ENCODE measurements at regions not wholly inside any gene's neighbourhood (a gene's known extent, or its start where the extent isn't known, plus 50 kb on each side); places are given as distances from the start of the nearest gene placed in this dataset.

DNA sequence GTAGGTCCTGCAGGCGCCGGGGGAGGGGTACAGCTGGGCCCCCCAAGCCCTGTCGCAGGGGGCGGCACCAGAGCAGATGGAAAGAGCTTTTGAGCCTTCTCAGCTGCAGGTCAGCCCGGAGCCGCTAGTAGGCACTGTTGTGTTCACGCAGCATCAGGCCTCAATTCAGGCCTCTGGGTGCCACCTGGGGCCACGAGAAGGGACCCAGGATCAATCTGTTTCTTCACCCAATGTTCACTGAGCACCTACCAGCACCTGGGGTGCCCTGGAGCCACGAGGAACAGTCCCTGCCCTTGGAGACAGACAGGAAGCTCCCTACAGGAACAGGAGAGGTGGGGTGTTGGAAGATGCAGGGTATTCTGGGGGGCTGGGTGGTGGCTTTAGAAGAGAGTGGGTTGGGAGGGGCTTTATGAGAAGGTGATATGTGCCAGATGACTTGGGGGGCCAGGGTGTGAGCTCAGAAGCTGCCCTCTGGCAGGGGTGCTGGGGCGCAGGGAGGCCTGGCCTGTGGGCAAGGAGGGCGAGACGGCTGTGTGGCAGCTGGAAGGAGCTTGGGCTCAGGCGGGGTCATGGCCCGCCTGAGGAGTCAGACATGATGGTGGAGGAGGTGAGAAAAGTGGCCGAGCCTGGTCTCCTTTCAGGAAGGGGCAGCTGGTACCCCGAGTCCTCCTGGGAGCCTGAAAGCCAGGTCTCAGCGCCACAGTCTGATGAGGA, 121.9 kb upstream of the GSE1 start (continued):
- TF ChIP-seq ZC3H13 (CRISPR knock-in tag; IDR thresholded peaks at IDR 0.05) (no peak), NCOR1 (IDR thresholded peaks at IDR 0.05; ENCODE audit: borderline replicate concordance, low read length) (no peak), ZNF563 (CRISPR knock-in tag; IDR thresholded peaks at IDR 0.05) (no peak), ETV6 (CRISPR knock-in tag; conservative IDR thresholded peaks at IDR 0.05) (no peak), ZC3H4 (CRISPR knock-in tag; IDR thresholded peaks at IDR 0.05; ENCODE audit: borderline replicate concordance) (no peak), ATF7 (IDR thresholded peaks at IDR 0.05) (no peak), ATF7 (CRISPR knock-in tag; IDR thresholded peaks at IDR 0.05) (no peak), U2AF1 (optimal IDR thresholded peaks at IDR 0.05; ENCODE audit: low read depth, low read length) (no peak), ZNF263 (CRISPR knock-in tag; IDR thresholded peaks at IDR 0.05) (no peak), ZNF674 (CRISPR knock-in tag; IDR thresholded peaks at IDR 0.05; ENCODE audit: low read depth) (no peak), ZNF629 (CRISPR knock-in tag; conservative IDR thresholded peaks at IDR 0.05) (no peak), ADNP (CRISPR knock-in tag; IDR thresholded peaks at IDR 0.05) (no peak), SP1 (IDR thresholded peaks at IDR 0.05) (no peak), SP1 (CRISPR knock-in tag; IDR thresholded peaks at IDR 0.05) (no peak; the same call in 1 of the 2 replicates), STAG1 (CRISPR knock-in tag; IDR thresholded peaks at IDR 0.05) (peak; percentile 89), SRSF9 (IDR thresholded peaks at IDR 0.05; ENCODE audit: borderline replicate concordance, insufficient read depth, low read depth, low read length, poor library complexity, severe bottlenecking) (no peak), ZNF660 (CRISPR knock-in tag; IDR thresholded peaks at IDR 0.05; ENCODE audit: borderline replicate concordance, low read depth) (no peak), ZNF329 (CRISPR knock-in tag; IDR thresholded peaks at IDR 0.05; ENCODE audit: low read depth) (no peak), YY1 (IDR thresholded peaks at IDR 0.05; ENCODE audit: insufficient read depth, insufficient replicate concordance, low read depth, low read length) (peak; percentile 51)
- TF ChIP-seq, protein P1, sequence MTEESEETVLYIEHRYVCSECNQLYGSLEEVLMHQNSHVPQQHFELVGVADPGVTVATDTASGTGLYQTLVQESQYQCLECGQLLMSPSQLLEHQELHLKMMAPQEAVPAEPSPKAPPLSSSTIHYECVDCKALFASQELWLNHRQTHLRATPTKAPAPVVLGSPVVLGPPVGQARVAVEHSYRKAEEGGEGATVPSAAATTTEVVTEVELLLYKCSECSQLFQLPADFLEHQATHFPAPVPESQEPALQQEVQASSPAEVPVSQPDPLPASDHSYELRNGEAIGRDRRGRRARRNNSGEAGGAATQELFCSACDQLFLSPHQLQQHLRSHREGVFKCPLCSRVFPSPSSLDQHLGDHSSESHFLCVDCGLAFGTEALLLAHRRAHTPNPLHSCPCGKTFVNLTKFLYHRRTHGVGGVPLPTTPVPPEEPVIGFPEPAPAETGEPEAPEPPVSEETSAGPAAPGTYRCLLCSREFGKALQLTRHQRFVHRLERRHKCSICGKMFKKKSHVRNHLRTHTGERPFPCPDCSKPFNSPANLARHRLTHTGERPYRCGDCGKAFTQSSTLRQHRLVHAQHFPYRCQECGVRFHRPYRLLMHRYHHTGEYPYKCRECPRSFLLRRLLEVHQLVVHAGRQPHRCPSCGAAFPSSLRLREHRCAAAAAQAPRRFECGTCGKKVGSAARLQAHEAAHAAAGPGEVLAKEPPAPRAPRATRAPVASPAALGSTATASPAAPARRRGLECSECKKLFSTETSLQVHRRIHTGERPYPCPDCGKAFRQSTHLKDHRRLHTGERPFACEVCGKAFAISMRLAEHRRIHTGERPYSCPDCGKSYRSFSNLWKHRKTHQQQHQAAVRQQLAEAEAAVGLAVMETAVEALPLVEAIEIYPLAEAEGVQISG (CRISPR knock-in tag; IDR thresholded peaks at IDR 0.05) = no peak
- TF ChIP-seq, protein P2, sequence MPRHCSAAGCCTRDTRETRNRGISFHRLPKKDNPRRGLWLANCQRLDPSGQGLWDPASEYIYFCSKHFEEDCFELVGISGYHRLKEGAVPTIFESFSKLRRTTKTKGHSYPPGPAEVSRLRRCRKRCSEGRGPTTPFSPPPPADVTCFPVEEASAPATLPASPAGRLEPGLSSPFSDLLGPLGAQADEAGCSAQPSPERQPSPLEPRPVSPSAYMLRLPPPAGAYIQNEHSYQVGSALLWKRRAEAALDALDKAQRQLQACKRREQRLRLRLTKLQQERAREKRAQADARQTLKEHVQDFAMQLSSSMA (CRISPR knock-in tag; IDR thresholded peaks at IDR 0.05) = no peak
- TF ChIP-seq, protein P3, sequence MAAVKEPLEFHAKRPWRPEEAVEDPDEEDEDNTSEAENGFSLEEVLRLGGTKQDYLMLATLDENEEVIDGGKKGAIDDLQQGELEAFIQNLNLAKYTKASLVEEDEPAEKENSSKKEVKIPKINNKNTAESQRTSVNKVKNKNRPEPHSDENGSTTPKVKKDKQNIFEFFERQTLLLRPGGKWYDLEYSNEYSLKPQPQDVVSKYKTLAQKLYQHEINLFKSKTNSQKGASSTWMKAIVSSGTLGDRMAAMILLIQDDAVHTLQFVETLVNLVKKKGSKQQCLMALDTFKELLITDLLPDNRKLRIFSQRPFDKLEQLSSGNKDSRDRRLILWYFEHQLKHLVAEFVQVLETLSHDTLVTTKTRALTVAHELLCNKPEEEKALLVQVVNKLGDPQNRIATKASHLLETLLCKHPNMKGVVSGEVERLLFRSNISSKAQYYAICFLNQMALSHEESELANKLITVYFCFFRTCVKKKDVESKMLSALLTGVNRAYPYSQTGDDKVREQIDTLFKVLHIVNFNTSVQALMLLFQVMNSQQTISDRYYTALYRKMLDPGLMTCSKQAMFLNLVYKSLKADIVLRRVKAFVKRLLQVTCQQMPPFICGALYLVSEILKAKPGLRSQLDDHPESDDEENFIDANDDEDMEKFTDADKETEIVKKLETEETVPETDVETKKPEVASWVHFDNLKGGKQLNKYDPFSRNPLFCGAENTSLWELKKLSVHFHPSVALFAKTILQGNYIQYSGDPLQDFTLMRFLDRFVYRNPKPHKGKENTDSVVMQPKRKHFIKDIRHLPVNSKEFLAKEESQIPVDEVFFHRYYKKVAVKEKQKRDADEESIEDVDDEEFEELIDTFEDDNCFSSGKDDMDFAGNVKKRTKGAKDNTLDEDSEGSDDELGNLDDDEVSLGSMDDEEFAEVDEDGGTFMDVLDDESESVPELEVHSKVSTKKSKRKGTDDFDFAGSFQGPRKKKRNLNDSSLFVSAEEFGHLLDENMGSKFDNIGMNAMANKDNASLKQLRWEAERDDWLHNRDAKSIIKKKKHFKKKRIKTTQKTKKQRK (IDR thresholded peaks at IDR 0.05; ENCODE audit: low read length) = no peak
- TF ChIP-seq, protein P4, sequence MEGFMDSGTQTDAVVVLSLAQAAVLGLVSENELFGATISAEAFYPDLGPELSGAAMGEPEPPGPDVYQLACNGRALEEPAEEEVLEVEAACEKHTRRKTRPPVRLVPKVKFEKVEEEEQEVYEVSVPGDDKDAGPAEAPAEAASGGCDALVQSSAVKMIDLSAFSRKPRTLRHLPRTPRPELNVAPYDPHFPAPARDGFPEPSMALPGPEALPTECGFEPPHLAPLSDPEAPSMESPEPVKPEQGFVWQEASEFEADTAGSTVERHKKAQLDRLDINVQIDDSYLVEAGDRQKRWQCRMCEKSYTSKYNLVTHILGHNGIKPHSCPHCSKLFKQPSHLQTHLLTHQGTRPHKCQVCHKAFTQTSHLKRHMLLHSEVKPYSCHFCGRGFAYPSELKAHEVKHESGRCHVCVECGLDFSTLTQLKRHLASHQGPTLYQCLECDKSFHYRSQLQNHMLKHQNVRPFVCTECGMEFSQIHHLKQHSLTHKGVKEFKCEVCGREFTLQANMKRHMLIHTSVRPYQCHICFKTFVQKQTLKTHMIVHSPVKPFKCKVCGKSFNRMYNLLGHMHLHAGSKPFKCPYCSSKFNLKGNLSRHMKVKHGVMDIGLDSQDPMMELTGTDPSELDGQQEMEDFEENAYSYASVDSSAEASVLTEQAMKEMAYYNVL (CRISPR knock-in tag; IDR thresholded peaks at IDR 0.05; ENCODE audit: borderline replicate concordance) = no peak
